SU-DHL-6 (cell line): ENCODE measurements at regions not wholly inside any gene's neighbourhood (a gene's known extent, or its start where the extent isn't known, plus 50 kb on each side); places are given as distances from the start of the nearest gene placed in this dataset.

ENCODE experiments used
- H2AFZ ChIP-seq: fragments of 200-600 bp; sonication (generic); 2 replicates; pipeline ENCODE4 v1.6.1; 2014; ENCODE audit warnings: low read depth, mild to moderate bottlenecking, moderate library complexity, mixed read lengths, antibody characterized with exemption, low read length; ENCODE audit not compliant: severe bottlenecking
- H3F3A ChIP-seq: fragments of 200-600 bp; shearing (Covaris generic); 2 replicates; pipeline ENCODE4 v1.6.0; 2016; ENCODE audit warnings: antibody characterized with exemption, mild to moderate bottlenecking; ENCODE audit not compliant: insufficient read depth
- H3K27ac ChIP-seq: fragments of 200-600 bp; sonication (generic); 2 replicates; pipeline ENCODE4 v1.5.1; 2016; ENCODE audit warnings: low read depth, mild to moderate bottlenecking, low read length, moderate library complexity, mixed read lengths
- H3K27me3 ChIP-seq: fragments of 200-600 bp; sonication (generic), shearing (Covaris generic); 2 replicates; pipeline ENCODE4 v1.6.0; 2014; ENCODE audit warnings: mild to moderate bottlenecking, low read length
- H3K36me3 ChIP-seq: fragments of 200-600 bp; sonication (generic); 2 replicates; pipeline ENCODE4 v1.6.1; 2014; ENCODE audit warnings: mild to moderate bottlenecking, low read length, mixed read lengths
- H3K4me2 ChIP-seq: fragments of 300-600, 200-600 bp; shearing (Covaris generic), sonication (generic); 2 replicates; pipeline ENCODE4 v1.6.0; 2014; ENCODE audit warnings: low read length, low read depth, mild to moderate bottlenecking; ENCODE audit not compliant: poor library complexity, severe bottlenecking
- H3K4me3 ChIP-seq: fragments of 200-600 bp; sonication (generic); 2 replicates; pipeline ENCODE4 v1.5.1; 2014; ENCODE audit warnings: antibody characterized with exemption, low read length, mild to moderate bottlenecking, mixed read lengths; ENCODE audit not compliant: insufficient read depth, poor library complexity, severe bottlenecking
- H3K79me2 ChIP-seq: fragments of 200-600 bp; sonication (generic); 2 replicates; pipeline ENCODE4 v1.6.1; 2014; ENCODE audit warnings: mild to moderate bottlenecking, low read length, moderate library complexity; ENCODE audit not compliant: insufficient read depth
- H3K9ac ChIP-seq: fragments of 200-600 bp; sonication (generic); 2 replicates; pipeline ENCODE4 v1.7.0; 2014; ENCODE audit warnings: mild to moderate bottlenecking, low read length
- H3K9me2 ChIP-seq: fragments of 200-600 bp; sonication (generic); replicated peaks from 2 replicates; pipeline ENCODE4 v1.6.1; 2014; ENCODE audit warnings: low read length; ENCODE audit not compliant: insufficient read depth
- H3K9me3 ChIP-seq: fragments of 200-600 bp; sonication (generic); 2 replicates; pipeline ENCODE4 v1.6.1; 2014; ENCODE audit warnings: low read length, mixed read lengths; ENCODE audit not compliant: insufficient read depth
- H4K20me1 ChIP-seq: fragments of 200-600 bp; sonication (generic); 2 replicates; pipeline ENCODE4 v1.6.1; 2014; ENCODE audit warnings: low read depth, mild to moderate bottlenecking, antibody characterized with exemption, low read length, moderate library complexity, mixed read lengths
- EZH2phosphoT487 ChIP-seq: fragments of 200-600 bp; sonication (generic), shearing (Covaris generic); conservative IDR thresholded peaks from 2 replicates; pipeline ENCODE4 v1.6.1; 2018; ENCODE audit warnings: mild to moderate bottlenecking, antibody characterized with exemption, low read length, moderate library complexity, mixed read lengths
- TF ChIP-seq, protein P1 (sequence below): fragments of 200-600 bp; sonication (generic); IDR thresholded peaks from one replicate; pipeline ENCODE4 v1.5.1; 2017; ENCODE audit warnings: antibody characterized with exemption, mild to moderate bottlenecking, low read length, moderate library complexity; ENCODE audit not compliant: insufficient read depth, poor library complexity, severe bottlenecking

DNA sequence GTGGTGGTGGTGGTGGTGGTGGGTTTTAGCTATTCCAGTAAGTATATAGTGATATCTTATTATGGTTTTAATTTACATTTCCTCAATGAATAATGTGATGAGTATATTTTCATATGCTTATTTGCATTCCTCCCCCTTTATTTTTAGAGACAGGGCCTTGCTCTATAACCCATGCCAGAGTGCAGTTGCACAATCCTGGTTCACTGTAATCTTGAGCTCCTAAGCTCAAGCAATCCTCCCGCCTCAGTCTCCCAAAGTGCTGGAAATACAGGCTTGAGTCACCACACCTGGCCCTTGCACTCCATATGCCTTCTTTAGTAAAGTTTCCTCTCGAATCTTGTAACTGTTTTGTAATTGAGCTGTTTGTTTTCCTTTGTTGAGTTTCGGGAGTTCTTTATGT, 577.7 kb upstream of the AUTS2 start:
- Histone ChIP-seq H3K9me3 (peaks cover 15% of the 10 kb centered on the region; the same call in 1 of the 2 replicates), H3K27me3 (no peaks in the 10 kb centered on the region), H3K36me3 (no peaks in the 10 kb centered on the region), H3K79me2 (no peaks in the 10 kb centered on the region), H3K4me2 (no peak overlapping the region), H3K9ac (no peak overlapping the region), H3K4me3 (no peak overlapping the region), H4K20me1 (no peaks in the 10 kb centered on the region; the same call in 1 of the 2 replicates), H3K9me2 (no peaks in the 10 kb centered on the region), H3F3A (no peaks in the 10 kb centered on the region), H3K27ac (no peak overlapping the region), H2AFZ (no peak overlapping the region)
- TF ChIP-seq, protein P1, sequence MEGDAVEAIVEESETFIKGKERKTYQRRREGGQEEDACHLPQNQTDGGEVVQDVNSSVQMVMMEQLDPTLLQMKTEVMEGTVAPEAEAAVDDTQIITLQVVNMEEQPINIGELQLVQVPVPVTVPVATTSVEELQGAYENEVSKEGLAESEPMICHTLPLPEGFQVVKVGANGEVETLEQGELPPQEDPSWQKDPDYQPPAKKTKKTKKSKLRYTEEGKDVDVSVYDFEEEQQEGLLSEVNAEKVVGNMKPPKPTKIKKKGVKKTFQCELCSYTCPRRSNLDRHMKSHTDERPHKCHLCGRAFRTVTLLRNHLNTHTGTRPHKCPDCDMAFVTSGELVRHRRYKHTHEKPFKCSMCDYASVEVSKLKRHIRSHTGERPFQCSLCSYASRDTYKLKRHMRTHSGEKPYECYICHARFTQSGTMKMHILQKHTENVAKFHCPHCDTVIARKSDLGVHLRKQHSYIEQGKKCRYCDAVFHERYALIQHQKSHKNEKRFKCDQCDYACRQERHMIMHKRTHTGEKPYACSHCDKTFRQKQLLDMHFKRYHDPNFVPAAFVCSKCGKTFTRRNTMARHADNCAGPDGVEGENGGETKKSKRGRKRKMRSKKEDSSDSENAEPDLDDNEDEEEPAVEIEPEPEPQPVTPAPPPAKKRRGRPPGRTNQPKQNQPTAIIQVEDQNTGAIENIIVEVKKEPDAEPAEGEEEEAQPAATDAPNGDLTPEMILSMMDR: no peak
- no peak for TF ChIP-seq EZH2phosphoT487

DNA sequence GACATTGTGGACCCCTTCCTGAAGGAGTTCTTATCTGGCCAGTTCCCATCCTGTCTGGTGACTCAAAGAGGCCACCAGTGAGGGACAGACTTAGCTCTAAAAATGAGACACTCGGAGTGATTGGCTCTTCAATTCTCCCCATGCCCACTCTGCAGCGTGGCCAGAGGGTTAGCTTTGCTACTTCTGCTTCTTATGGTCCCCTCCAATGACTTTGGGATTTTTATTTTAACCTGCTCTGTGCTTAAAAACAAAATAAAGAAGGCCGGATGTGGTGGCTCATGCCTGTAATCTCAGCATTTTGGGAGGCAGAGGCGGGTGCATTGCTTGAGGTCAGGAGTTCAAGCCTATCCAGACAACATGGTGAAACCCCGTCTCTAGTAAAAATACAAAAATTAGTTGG, 573.0 kb upstream of the AUTS2 start:
- TF ChIP-seq, protein P1: no peak
- no peak for TF ChIP-seq EZH2phosphoT487
- Histone ChIP-seq H3K4me2 (no peak overlapping the region), H2AFZ (no peak overlapping the region), H3F3A (no peaks in the 10 kb centered on the region), H3K9me3 (0 out of 2 replicates have a peak, but pooled peaks cover 3% of the 10 kb centered on the region), H3K27ac (no peak overlapping the region), H3K9me2 (no peaks in the 10 kb centered on the region), H3K79me2 (no peaks in the 10 kb centered on the region), H4K20me1 (no peaks in the 10 kb centered on the region; the same call in 1 of the 2 replicates), H3K9ac (no peak overlapping the region), H3K27me3 (no peaks in the 10 kb centered on the region), H3K36me3 (no peaks in the 10 kb centered on the region), H3K4me3 (no peak overlapping the region)

DNA sequence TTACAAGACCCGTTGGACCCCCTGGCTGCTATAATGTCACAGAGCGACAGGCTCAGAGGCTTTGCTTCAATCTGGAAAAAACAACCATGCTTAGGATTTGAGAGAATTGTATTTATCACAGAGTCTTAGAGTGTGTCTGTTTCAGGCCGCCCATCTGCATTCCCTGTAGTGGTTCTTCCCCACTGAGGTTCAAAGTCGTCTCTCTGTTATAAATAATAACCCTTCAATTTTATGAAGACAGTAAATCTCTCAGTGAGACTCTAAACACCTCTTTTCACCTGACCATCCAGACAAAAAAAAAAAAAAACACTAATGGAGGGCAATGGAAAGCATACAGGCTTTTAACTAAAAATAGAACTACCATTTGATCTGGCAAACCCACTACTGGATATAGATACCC, 565.4 kb upstream of the AUTS2 start:
- no peaks in the 10 kb centered on the region for H3F3A ChIP-seq
- H3K27ac ChIP-seq: no peak overlapping the region

More for the DNA sequence above, 565.4 kb upstream of the AUTS2 start:
- H3K4me3 ChIP-seq: no peak overlapping the region
- no peak overlapping the region for H3K9ac ChIP-seq
- H2AFZ ChIP-seq: no peak overlapping the region
- TF ChIP-seq, protein P1: no peak
- TF ChIP-seq EZH2phosphoT487: no peak
- H4K20me1 ChIP-seq: no peaks in the 10 kb centered on the region
- H3K79me2 ChIP-seq: no peaks in the 10 kb centered on the region
- no peaks in the 10 kb centered on the region for H3K27me3 ChIP-seq
- H3K9me2 ChIP-seq: no peaks in the 10 kb centered on the region
- H3K4me2 ChIP-seq: no peak overlapping the region
- no peaks in the 10 kb centered on the region for H3K36me3 ChIP-seq
- no peaks in the 10 kb centered on the region for H3K9me3 ChIP-seq
